Smooth muscle cell (in vitro differentiated cells): ENCODE measurements at regions not wholly inside any gene's neighbourhood (a gene's known extent, or its start where the extent isn't known, plus 50 kb on each side); places are given as distances from the start of the nearest gene placed in this dataset.

ENCODE experiments used
- DNase-seq: peaks from one replicate; lab custom pipeline; 2025; ENCODE audit not compliant: unreplicated experiment; lab: John Stamatoyannopoulos, UW
- H2AFZ ChIP-seq: fragments of 200-600 bp; sonication (generic); 2 replicates; pipeline ENCODE4 v1.6.0; 2016; ENCODE audit warnings: antibody characterized with exemption, low read depth, mild to moderate bottlenecking
- H3F3A ChIP-seq: fragments of 200-600 bp; sonication (generic); 2 replicates; pipeline ENCODE4 v1.6.0; 2017; ENCODE audit warnings: antibody characterized with exemption, low read depth
- H3K27ac ChIP-seq: fragments of 200-600 bp; sonication (generic); 2 replicates; pipeline ENCODE4 v1.5.1; 2016; ENCODE audit warnings: low read depth, mild to moderate bottlenecking
- H3K27me3 ChIP-seq: fragments of 200-600 bp; sonication (generic); 2 replicates; pipeline ENCODE4 v1.6.1; 2016; ENCODE audit warnings: low read depth, mild to moderate bottlenecking
- H3K36me3 ChIP-seq: fragments of 200-600 bp; sonication (generic); 2 replicates; pipeline ENCODE4 v1.5.1; 2016; ENCODE audit warnings: low read depth
- H3K4me1 ChIP-seq: fragments of 200-600 bp; sonication (generic); 2 replicates; pipeline ENCODE4 v1.5.1; 2016; ENCODE audit warnings: low read depth
- H3K4me2 ChIP-seq: fragments of 200-600 bp; sonication (generic); 2 replicates; pipeline ENCODE4 v1.6.0; 2016; ENCODE audit warnings: mild to moderate bottlenecking
- H3K4me3 ChIP-seq: fragments of 200-600 bp; sonication (generic); 2 replicates; pipeline ENCODE4 v1.5.1; 2016; ENCODE audit warnings: mild to moderate bottlenecking
- H3K79me2 ChIP-seq: fragments of 200-600 bp; sonication (generic); 2 replicates; pipeline ENCODE4 v1.6.0; 2016; ENCODE audit warnings: low read depth, mild to moderate bottlenecking
- H3K9ac ChIP-seq: fragments of 200-600 bp; sonication (generic); 2 replicates; pipeline ENCODE4 v1.6.0; 2016; ENCODE audit warnings: low read depth
- H3K9me3 ChIP-seq: fragments of 200-600 bp; sonication (generic); replicated peaks from 2 replicates; pipeline ENCODE4 v1.5.1; 2016; ENCODE audit warnings: low read depth
- H4K20me1 ChIP-seq: fragments of 200-600 bp; sonication (generic); 2 replicates; pipeline ENCODE4 v1.6.0; 2016; ENCODE audit warnings: low read depth
- WGBS: methylation state at CpG from one replicate; pipeline ENCODE4 v1.1.7; 2016; ENCODE audit warnings: low lambda C conversion rate; 5-methylcytosine and 5-hydroxymethylcytosine counted together
- TF ChIP-seq, protein P1 (sequence below): fragments of 200-600 bp; sonication (generic); IDR thresholded peaks from 2 replicates; pipeline ENCODE4 v1.5.1; 2017; ENCODE audit warnings: borderline replicate concordance, mild to moderate bottlenecking, antibody characterized with exemption; ENCODE audit not compliant: insufficient read depth, poor library complexity, severe bottlenecking

DNA sequence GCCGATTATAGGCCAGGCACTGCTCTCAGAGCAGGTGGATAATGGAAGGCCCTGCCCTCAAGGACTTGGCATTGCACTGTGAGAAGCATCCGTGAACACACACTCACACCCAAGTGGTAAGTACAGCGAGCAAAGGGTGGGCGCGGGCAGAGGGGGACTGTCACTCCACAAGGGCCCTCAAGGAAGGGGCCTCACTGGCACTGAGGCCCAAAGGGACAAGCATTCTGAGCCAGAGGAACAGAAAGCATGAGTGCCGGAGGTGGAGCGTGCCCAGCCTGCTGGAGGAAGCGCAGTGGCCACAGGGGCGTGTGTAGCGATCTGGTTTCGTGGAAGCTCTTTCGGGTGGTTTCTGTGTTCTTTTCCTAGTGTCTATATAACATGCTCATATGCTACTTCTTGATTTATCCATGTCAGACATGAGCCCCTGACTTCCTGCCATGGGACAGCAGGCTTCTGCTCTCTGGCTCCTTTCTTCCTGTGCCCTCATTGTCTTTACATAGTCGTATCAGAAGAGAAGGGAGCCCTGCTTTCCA is 132.7 kb upstream of the ASB18 start:
- H3K9me3 ChIP-seq = no peaks in the 10 kb centered on the region
- TF ChIP-seq, protein P1, sequence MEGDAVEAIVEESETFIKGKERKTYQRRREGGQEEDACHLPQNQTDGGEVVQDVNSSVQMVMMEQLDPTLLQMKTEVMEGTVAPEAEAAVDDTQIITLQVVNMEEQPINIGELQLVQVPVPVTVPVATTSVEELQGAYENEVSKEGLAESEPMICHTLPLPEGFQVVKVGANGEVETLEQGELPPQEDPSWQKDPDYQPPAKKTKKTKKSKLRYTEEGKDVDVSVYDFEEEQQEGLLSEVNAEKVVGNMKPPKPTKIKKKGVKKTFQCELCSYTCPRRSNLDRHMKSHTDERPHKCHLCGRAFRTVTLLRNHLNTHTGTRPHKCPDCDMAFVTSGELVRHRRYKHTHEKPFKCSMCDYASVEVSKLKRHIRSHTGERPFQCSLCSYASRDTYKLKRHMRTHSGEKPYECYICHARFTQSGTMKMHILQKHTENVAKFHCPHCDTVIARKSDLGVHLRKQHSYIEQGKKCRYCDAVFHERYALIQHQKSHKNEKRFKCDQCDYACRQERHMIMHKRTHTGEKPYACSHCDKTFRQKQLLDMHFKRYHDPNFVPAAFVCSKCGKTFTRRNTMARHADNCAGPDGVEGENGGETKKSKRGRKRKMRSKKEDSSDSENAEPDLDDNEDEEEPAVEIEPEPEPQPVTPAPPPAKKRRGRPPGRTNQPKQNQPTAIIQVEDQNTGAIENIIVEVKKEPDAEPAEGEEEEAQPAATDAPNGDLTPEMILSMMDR = no peak
- no peak overlapping the region for H3K9ac ChIP-seq
- no peaks in the 10 kb centered on the region for H4K20me1 ChIP-seq
- H3K79me2 ChIP-seq = no peaks in the 10 kb centered on the region
- H3K27ac ChIP-seq = no peak overlapping the region
- no peak for DNase-seq
- H3K4me1 ChIP-seq = no peaks in the 10 kb centered on the region
- no peak overlapping the region for H3K4me3 ChIP-seq
- 94% methylated on average over 13 of the region's 13 CpGs for WGBS
- H3K4me2 ChIP-seq = no peak overlapping the region
- no peaks in the 10 kb centered on the region for H3F3A ChIP-seq
- no peaks in the 10 kb centered on the region for H3K27me3 ChIP-seq
- no peaks in the 10 kb centered on the region for H3K36me3 ChIP-seq
- H2AFZ ChIP-seq = no peak overlapping the region

DNA sequence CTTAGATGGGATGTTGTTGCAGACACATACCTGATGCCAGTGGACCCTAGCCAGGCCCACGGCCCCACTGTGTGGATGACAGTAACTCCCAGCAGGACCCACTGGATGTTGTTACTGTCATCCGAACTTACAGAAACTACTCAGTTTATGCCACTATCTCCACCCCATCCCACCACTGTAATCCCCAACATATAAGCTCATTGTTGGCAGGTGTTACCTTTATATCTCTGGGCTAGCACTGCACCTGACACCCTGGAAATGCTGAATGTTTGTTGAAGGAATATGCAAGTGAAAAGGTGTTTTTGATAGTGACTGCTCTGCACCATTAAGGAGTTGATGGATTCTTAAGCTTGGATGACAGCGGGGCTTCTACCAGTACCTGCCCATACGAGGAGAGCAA is 133.5 kb upstream of the ASB18 start:
- Histone ChIP-seq H3F3A (no peaks in the 10 kb centered on the region), H3K79me2 (no peaks in the 10 kb centered on the region), H3K9ac (no peak overlapping the region), H3K4me2 (no peak overlapping the region), H3K36me3 (no peaks in the 10 kb centered on the region), H2AFZ (no peak overlapping the region), H3K27me3 (no peaks in the 10 kb centered on the region), H3K4me1 (no peaks in the 10 kb centered on the region), H4K20me1 (no peaks in the 10 kb centered on the region), H3K4me3 (no peak overlapping the region), H3K9me3 (no peaks in the 10 kb centered on the region), H3K27ac (no peak overlapping the region)
- DNase-seq = no peak
- TF ChIP-seq, protein P1 = no peak
- WGBS = 91% methylated on average over 4 of the region's 4 CpGs

DNA sequence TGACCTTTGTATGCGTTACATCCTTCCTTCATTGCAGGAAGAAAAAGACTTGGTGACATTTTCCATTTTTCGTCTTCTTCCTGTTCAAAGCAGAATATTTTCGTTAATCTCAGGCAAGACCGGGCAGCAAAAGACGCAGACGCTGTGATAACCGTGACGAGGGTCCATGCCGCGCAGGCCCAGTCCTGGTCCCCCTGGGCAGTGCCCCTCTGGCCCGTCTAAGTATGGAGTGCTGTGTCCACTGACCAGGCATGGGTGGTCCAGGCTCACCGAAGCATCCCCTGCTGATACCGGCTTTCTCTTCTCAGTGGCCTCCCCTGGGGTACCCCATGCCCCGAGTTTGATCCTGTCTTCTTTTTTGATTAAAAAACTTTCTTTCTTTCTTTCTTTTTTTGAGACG is 135.2 kb upstream of the ASB18 start:
- no peak overlapping the region for H3K9ac ChIP-seq
- H3K79me2 ChIP-seq = no peaks in the 10 kb centered on the region
- H3K27ac ChIP-seq = no peak overlapping the region
- no peak for DNase-seq
- no peaks in the 10 kb centered on the region for H4K20me1 ChIP-seq
- H3K4me3 ChIP-seq = no peak overlapping the region
- H3F3A ChIP-seq = no peaks in the 10 kb centered on the region
- WGBS = 97% methylated on average over 15 of the region's 15 CpGs
- no peaks in the 10 kb centered on the region for H3K27me3 ChIP-seq
- no peak overlapping the region for H2AFZ ChIP-seq
- TF ChIP-seq, protein P1 = no peak
- no peaks in the 10 kb centered on the region for H3K9me3 ChIP-seq
- no peak overlapping the region for H3K4me2 ChIP-seq
- H3K4me1 ChIP-seq = no peaks in the 10 kb centered on the region
- H3K36me3 ChIP-seq = no peaks in the 10 kb centered on the region

DNA sequence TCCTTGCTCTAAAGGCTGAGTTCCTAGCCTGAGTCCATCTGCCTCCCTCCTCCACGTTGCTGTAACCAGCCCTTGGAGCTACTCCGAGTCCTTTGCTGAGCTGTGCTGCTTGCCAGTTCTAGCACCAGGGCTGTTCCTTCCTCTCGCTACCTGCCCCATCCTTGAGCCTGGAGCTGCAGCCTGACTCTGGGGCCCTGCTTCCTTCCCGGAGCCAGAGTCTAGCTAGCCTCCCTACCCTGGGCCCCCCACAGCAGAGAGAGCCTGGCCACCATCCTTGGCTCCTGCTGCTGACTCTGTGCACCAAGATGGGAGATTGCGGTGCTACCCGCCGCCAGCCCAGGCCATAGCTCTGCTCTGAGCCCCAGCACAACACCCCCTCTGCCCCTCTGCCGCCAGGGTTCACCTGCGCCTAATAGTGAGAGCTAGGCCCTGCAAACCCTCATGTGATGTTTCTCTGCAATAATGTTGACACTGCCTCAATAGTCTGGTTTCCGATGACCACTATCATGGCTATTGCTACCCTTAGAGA is 135.9 kb upstream of the ASB18 start:
- WGBS = 97% methylated on average over 10 of the region's 10 CpGs
- H3K36me3 ChIP-seq = no peaks in the 10 kb centered on the region
- DNase-seq = no peak
- H2AFZ ChIP-seq = no peak overlapping the region
- no peak overlapping the region for H3K4me3 ChIP-seq
- H4K20me1 ChIP-seq = no peaks in the 10 kb centered on the region
- H3F3A ChIP-seq = no peaks in the 10 kb centered on the region
- H3K4me1 ChIP-seq = no peaks in the 10 kb centered on the region
- no peak overlapping the region for H3K4me2 ChIP-seq
- no peak overlapping the region for H3K27ac ChIP-seq
- TF ChIP-seq, protein P1 = no peak
- no peaks in the 10 kb centered on the region for H3K27me3 ChIP-seq
- no peaks in the 10 kb centered on the region for H3K9me3 ChIP-seq
- no peaks in the 10 kb centered on the region for H3K79me2 ChIP-seq
- H3K9ac ChIP-seq = no peak overlapping the region
